DMS153 treated with DMSO at 0.1 percent for 48 hours (cell line): ENCODE measurements at regions not wholly inside any gene's neighbourhood (a gene's known extent, or its start where the extent isn't known, plus 50 kb on each side); places are given as distances from the start of the nearest gene placed in this dataset.

Experiments
- DNase-seq: peaks from one replicate; lab custom pipeline; 2025; ENCODE audit not compliant: unreplicated experiment; lab: John Stamatoyannopoulos, UW

- DNase-seq: no peak
These were observed 472.7 kb downstream of the CMPK2 start for GRCh38 chr2:6392966-6393365.

- DNase-seq: no peak
These were observed 471.9 kb downstream of the CMPK2 start for GRCh38 chr2:6393819-6394218.

GRCh38 chr2:6394276-6394675, 471.4 kb downstream of the CMPK2 start:
- peak; percentile 5 for DNase-seq

- no peak for DNase-seq
These were observed 467.3 kb downstream of the CMPK2 start for GRCh38 chr2:6398421-6398820.

- DNase-seq: no peak
These were observed 464.4 kb downstream of the CMPK2 start for GRCh38 chr2:6401301-6401700.

GRCh38 chr2:6408057-6408456, 457.6 kb downstream of the CMPK2 start:
- DNase-seq: no peak

- no peak for DNase-seq
These were observed 455.4 kb downstream of the CMPK2 start for GRCh38 chr2:6410313-6410712.

GRCh38 chr2:6412533-6413091, 453.1 kb downstream of the CMPK2 start:
- DNase-seq: no peak

GRCh38 chr2:6417050-6417449, 448.7 kb downstream of the CMPK2 start:
- DNase-seq: no peak

- DNase-seq: no peak
These were observed 447.4 kb downstream of the CMPK2 start for GRCh38 chr2:6418291-6418690.

- no peak for DNase-seq
These were observed 444.5 kb downstream of the CMPK2 start for GRCh38 chr2:6421138-6421730.

- no peak for DNase-seq
These were observed 443.8 kb downstream of the CMPK2 start for GRCh38 chr2:6421888-6422287.

- DNase-seq: no peak
These were observed 442.6 kb downstream of the CMPK2 start for GRCh38 chr2:6423157-6423556.

GRCh38 chr2:6423944-6424343, 441.8 kb downstream of the CMPK2 start:
- DNase-seq: no peak

- DNase-seq: no peak
These were observed 440.7 kb downstream of the CMPK2 start for GRCh38 chr2:6425032-6425431.

GRCh38 chr2:6429210-6429986, 436.3 kb downstream of the CMPK2 start:
- no peak for DNase-seq

- no peak for DNase-seq
These were observed 431.3 kb downstream of the CMPK2 start for GRCh38 chr2:6434438-6434837.

- DNase-seq: no peak
These were observed 423.9 kb downstream of the CMPK2 start for GRCh38 chr2:6441800-6442199.

GRCh38 chr2:6442252-6442985, 423.3 kb downstream of the CMPK2 start:
- DNase-seq: no peak

GRCh38 chr2:6443061-6443823, 422.5 kb downstream of the CMPK2 start:
- DNase-seq: no peak

GRCh38 chr2:6444514-6444913, 421.2 kb downstream of the CMPK2 start:
- DNase-seq: no peak
